HCT116 (cell line): ENCODE measurements at regions not wholly inside any gene's neighbourhood (a gene's known extent, or its start where the extent isn't known, plus 50 kb on each side); places are given as distances from the start of the nearest gene placed in this dataset.
"Not testable (repeated sequence)": the region's sequence is repeated elsewhere in the genome, so short reads cannot be mapped to it uniquely, and the experiment has no call there.

Experiments used
- ATAC-seq: fragments of 200-7000 bp; cut with Tn5 transposase; 2 replicates; pipeline ENCODE4 v1.9.1; 2020; ENCODE audit warnings: mild to moderate bottlenecking, moderate library complexity
- BruUV-seq: library from RNA; stranded (reverse); fragments of 400-500 nt; replicated peaks from 2 replicates; lab custom pipeline; 2021; lab: Mats Ljungman, UMichigan
- CTCF ChIA-PET: fragments of 300-600 bp; sonication (Branson Sonifier 250); formaldehyde crosslinking; loops from one replicate; lab custom pipeline; 2021; ENCODE audit warnings: antibody characterized with exemption; lab: Charles Lee
- POLR2A ChIA-PET: fragments of 300-600, 350-600 bp; sonication (Branson Sonifier 250); formaldehyde crosslinking; loops from one replicate; lab custom pipeline; 2021; ENCODE audit warnings: antibody characterized with exemption; lab: Charles Lee
- RAD21 ChIA-PET, 2 experiments: fragments of 300-600 bp; sonication (Branson Sonifier 250); formaldehyde crosslinking; loops; one replicate each; lab custom pipeline; 2023; ENCODE audit warnings: low total read pairs in 2 of 2; ENCODE audit not compliant: uncharacterized antibody in 2 of 2, unreplicated experiment in 2 of 2, low non-redundant PET in 1 of 2; lab: Charles Lee
- DNase-seq: peaks from one replicate; pipeline ENCODE4 v3.0.0-alpha.2; 2010; ENCODE audit warnings: low read depth, low spot score
- H2AFZ ChIP-seq: fragments of 200-600 bp; shearing (Covaris generic), sonication (generic); 2 replicates; pipeline ENCODE4 v1.6.1; 2017; ENCODE audit warnings: low read depth, mixed run types, mixed read lengths, antibody characterized with exemption, low read length; ENCODE audit not compliant: poor library complexity, severe bottlenecking
- H3K27ac ChIP-seq: 2 replicates; pipeline ENCODE4 v1.5.1; 2012; ENCODE audit warnings: low read depth, low read length
- H3K27me3 ChIP-seq: fragments of 200-600 bp; sonication (generic); 2 replicates; pipeline ENCODE4 v1.6.1; 2016; ENCODE audit warnings: mixed run types, low read length, mixed read lengths; ENCODE audit not compliant: insufficient read depth
- H3K36me3 ChIP-seq, 2 experiments: fragments of 200-500 bp in 1 of 2; fragments of 200-600 bp in 1 of 2; sonication (Bioruptor generic) in 1 of 2; sonication (generic) in 1 of 2; 2 replicates each; pipeline versions ENCODE4 v1.5.1 to v1.6.1; 2014 to 2016; ENCODE audit warnings: low read length in 2 of 2, inconsistent platforms in 1 of 2, mixed read lengths in 1 of 2, mixed run types in 1 of 2; ENCODE audit not compliant: insufficient read depth in 2 of 2, control insufficient read depth in 1 of 2
- H3K4me1 ChIP-seq, 2 experiments: fragments of 200-600 bp in 1 of 2; sonication (generic) in 1 of 2; 2 replicates each; pipeline versions ENCODE4 v1.5.1 to v1.6.1; 2012 to 2017; ENCODE audit warnings: low read length in 2 of 2, inconsistent platforms in 1 of 2, mild to moderate bottlenecking in 1 of 2, mixed read lengths in 1 of 2, mixed run types in 1 of 2, moderate library complexity in 1 of 2; ENCODE audit not compliant: insufficient read depth in 2 of 2, control insufficient read depth in 1 of 2
- H3K4me2 ChIP-seq: fragments of 200-600 bp; sonication (generic); 2 replicates; pipeline ENCODE4 v1.6.1; 2017; ENCODE audit warnings: mixed run types, low read length, mixed read lengths
- H3K4me3 ChIP-seq, 2 experiments: fragments of 200-600 bp in 1 of 2; sonication (generic) in 1 of 2; replicated peaks in 1 of 2; 2 replicates each; pipeline ENCODE4 v1.5.1; 2011 to 2016; ENCODE audit warnings: low read length in 2 of 2, control low read depth in 1 of 2, low read depth in 1 of 2, mild to moderate bottlenecking in 1 of 2, mixed read lengths in 1 of 2, mixed run types in 1 of 2
- H3K79me2 ChIP-seq: fragments of 200-600 bp; sonication (generic); 2 replicates; pipeline ENCODE4 v1.6.1; 2017; ENCODE audit warnings: mild to moderate bottlenecking, mixed run types, low read length, moderate library complexity, mixed read lengths; ENCODE audit not compliant: insufficient read depth
- H3K9ac ChIP-seq: fragments of 200-600 bp; sonication (generic); 2 replicates; pipeline ENCODE4 v1.6.1; 2016; ENCODE audit warnings: low read length, mixed read lengths
- H3K9me2 ChIP-seq: fragments of 200-600 bp; sonication (generic), shearing (Covaris generic); 2 replicates; pipeline ENCODE4 v1.6.1; 2017; ENCODE audit warnings: mixed run types, mild to moderate bottlenecking, moderate library complexity; ENCODE audit not compliant: insufficient read depth
- H3K9me3 ChIP-seq, 2 experiments: fragments of 200-500 bp in 1 of 2; fragments of 200-600 bp in 1 of 2; sonication (Bioruptor generic) in 1 of 2; sonication (generic) in 1 of 2; 2 replicates each; pipeline ENCODE4 v1.6.1; 2014 to 2017; ENCODE audit warnings: low read length in 2 of 2, mixed read lengths in 2 of 2, inconsistent platforms in 1 of 2, low read depth in 1 of 2, mild to moderate bottlenecking in 1 of 2, mixed run types in 1 of 2, moderate library complexity in 1 of 2; ENCODE audit not compliant: control insufficient read depth in 1 of 2, insufficient read depth in 1 of 2
- H4K20me1 ChIP-seq: fragments of 200-600 bp; sonication (generic), shearing (Covaris generic); 2 replicates; pipeline ENCODE4 v1.6.1; 2017; ENCODE audit warnings: mixed run types, mild to moderate bottlenecking, moderate library complexity; ENCODE audit not compliant: insufficient read depth
- CBX3 ChIP-seq: IDR thresholded peaks from 2 replicates; pipeline ENCODE4 v1.6.1; 2012; ENCODE audit warnings: low read depth
- CEBPB ChIP-seq: IDR thresholded peaks from 2 replicates; pipeline ENCODE4 v1.6.1; 2012; ENCODE audit warnings: low read depth
- FOSL1 ChIP-seq: IDR thresholded peaks from 2 replicates; pipeline ENCODE4 v1.6.1; 2012; ENCODE audit warnings: low read depth
- POLR2AphosphoS5 ChIP-seq: IDR thresholded peaks from 2 replicates; pipeline ENCODE4 v1.6.1; 2011; ENCODE audit warnings: mild to moderate bottlenecking, low read depth, low read length, moderate library complexity
- RAD21 ChIP-seq: IDR thresholded peaks from 2 replicates; pipeline ENCODE4 v1.6.1; 2012; ENCODE audit warnings: low read depth, mild to moderate bottlenecking
- SRF ChIP-seq: IDR thresholded peaks from 2 replicates; pipeline ENCODE4 v1.6.1; 2012; ENCODE audit warnings: low read depth
- intact Hi-C: fragments of 100-400 bp; cut with micrococcal nuclease; formaldehyde crosslinking; loops from 2 replicates; pipeline ENCODE4 v1.10.0; 2022

DNA sequence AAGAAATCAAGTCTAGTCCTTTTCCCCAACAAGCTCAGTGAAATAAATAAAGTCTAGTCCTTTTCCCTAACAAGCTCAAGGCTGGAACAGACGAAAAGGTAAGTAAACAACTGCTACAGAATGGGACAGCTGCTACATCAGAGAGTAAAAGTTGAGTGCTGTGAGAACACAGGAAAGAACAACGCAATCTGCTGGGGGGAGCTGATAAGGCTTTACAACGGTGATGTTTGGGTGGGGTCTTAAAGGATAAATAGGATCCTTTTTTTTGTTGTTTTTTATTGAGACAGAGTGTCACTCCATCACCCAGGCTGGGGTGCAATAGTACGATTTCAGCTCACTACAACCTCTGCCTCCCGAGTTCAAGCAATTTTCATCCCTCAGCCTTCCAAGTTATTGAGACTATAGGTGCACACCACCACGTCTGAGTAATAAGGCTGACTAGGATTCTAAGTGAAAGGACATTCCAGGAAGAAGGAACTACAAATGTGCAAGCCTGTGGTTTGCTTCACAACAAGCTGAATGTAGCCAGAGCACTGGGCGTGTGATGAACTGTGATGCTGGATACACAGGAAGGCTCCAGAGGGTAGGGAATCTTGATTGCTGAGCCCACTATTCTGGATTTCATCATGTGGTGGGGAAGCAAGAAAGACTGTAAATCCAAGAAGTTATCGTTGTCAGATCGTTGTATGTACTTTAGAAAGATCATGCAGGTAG is 54.7 kb upstream of the KCTD7 start:
- H3K27me3 ChIP-seq, H3K27ac ChIP-seq, RAD21 ChIA-PET, ATAC-seq, H3K4me2 ChIP-seq, H3K9me3 ChIP-seq, H3K4me3 ChIP-seq, intact Hi-C loops, H3K9ac ChIP-seq, CTCF ChIA-PET, POLR2A ChIA-PET, H2AFZ ChIP-seq, H4K20me1 ChIP-seq, H3K9me2 ChIP-seq, DNase-seq, BruUV-seq, H3K4me1 ChIP-seq: not testable (repeated sequence)
- Histone ChIP-seq H3K36me3 (peaks cover 14 to 16% of the 10 kb centered on the region in 2 experiments), H3K79me2 (peaks cover 86% of the 10 kb centered on the region)

DNA sequence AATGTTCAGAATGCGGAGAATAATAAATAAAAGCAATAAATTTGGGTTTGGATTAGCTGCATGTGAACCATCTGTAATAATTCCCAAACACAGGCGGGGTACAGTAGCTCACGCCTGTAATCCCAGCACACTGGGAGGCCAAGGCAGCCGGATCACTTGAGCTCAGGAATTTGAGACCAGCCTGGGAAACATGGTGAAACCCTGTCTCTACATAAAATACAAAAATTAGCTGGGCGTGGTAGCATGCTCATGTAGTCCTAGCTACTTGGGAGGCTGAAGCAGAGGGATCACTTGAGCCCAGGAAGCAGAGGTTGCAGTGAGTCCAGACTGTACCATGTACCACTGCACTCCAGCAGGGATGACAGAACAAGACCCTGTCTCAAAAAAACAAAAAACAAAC is 53.9 kb upstream of the KCTD7 start:
- DNase-seq, CTCF ChIA-PET, H3K9ac ChIP-seq, H2AFZ ChIP-seq, H3K27ac ChIP-seq, BruUV-seq, H3K27me3 ChIP-seq, H3K4me2 ChIP-seq, POLR2A ChIA-PET, H3K9me3 ChIP-seq, H3K4me3 ChIP-seq, H3K9me2 ChIP-seq, ATAC-seq, H3K4me1 ChIP-seq, H4K20me1 ChIP-seq, intact Hi-C loops: not testable (repeated sequence)
- Histone ChIP-seq H3K79me2 (peaks cover 86% of the 10 kb centered on the region), H3K36me3 (peaks cover 11 to 15% of the 10 kb centered on the region in 2 experiments)
- RAD21 ChIA-PET: interaction anchor here in 1 of 2 experiments (0.6 kb wide), 1 partner anchor 27 kb away, joined by 4 read pairs; no protein-coding TSS in a partner anchor

DNA sequence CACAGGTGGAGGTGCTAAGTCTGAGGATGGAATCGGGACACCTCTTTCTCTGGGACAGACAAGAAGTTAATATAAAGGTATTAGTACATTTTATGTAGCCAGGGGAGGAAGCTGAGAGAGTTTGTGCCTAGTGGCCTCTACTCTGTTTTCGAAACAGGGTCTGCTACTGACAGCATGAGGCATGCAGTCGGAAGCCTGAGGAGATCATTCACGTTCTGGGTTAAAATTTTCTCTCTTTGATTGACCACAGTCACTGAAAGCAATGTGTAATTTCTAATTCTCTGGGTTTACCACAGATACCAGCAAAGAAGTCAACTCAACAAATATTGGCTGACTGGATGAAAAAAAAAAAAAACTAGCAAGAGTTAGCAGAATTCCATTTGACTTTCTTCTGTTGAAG is 53.3 kb upstream of the KCTD7 start:
- ChIA-PET CTCF (no interaction called here), RAD21 (interaction anchor here in 1 of 2 experiments (0.6 kb wide), 1 partner anchor 26 kb away, joined by 4 read pairs; no protein-coding TSS in a partner anchor), POLR2A (no interaction called here)
- no peak for ATAC-seq
- DNase-seq: no peak
- TF ChIP-seq FOSL1 (no peak), SRF (no peak), CEBPB (no peak), POLR2AphosphoS5 (no peak), RAD21 (no peak), CBX3 (no peak)
- H4K20me1 ChIP-seq: 0 out of 2 replicates have a peak, but pooled peaks cover 4% of the 10 kb centered on the region
- H3K27ac ChIP-seq: no peak overlapping the region
- peaks cover 11 to 15% of the 10 kb centered on the region in 2 experiments for H3K36me3 ChIP-seq
- H3K9ac ChIP-seq: no peak overlapping the region
- no peak overlapping the region for H3K4me3 ChIP-seq
- no peaks in the 10 kb centered on the region for H3K9me2 ChIP-seq
- H2AFZ ChIP-seq: no peak overlapping the region
- intact Hi-C loops: no loop called here
- H3K27me3 ChIP-seq: no peaks in the 10 kb centered on the region
- H3K79me2 ChIP-seq: peaks cover 84% of the 10 kb centered on the region
- no peak overlapping the region for H3K4me2 ChIP-seq
- H3K4me1 ChIP-seq: no peaks in the 10 kb centered on the region
- BruUV-seq: no TSS peak
- no peaks in the 10 kb centered on the region for H3K9me3 ChIP-seq
